LHCN-M2 (cell line): ENCODE measurements at regions not wholly inside any gene's neighbourhood (a gene's known extent, or its start where the extent isn't known, plus 50 kb on each side); places are given as distances from the start of the nearest gene placed in this dataset.

Source experiments
- DNase-seq: peaks from one replicate; pipeline ENCODE4 v3.0.0-alpha.2; 2012; ENCODE audit warnings: low read depth

DNA sequence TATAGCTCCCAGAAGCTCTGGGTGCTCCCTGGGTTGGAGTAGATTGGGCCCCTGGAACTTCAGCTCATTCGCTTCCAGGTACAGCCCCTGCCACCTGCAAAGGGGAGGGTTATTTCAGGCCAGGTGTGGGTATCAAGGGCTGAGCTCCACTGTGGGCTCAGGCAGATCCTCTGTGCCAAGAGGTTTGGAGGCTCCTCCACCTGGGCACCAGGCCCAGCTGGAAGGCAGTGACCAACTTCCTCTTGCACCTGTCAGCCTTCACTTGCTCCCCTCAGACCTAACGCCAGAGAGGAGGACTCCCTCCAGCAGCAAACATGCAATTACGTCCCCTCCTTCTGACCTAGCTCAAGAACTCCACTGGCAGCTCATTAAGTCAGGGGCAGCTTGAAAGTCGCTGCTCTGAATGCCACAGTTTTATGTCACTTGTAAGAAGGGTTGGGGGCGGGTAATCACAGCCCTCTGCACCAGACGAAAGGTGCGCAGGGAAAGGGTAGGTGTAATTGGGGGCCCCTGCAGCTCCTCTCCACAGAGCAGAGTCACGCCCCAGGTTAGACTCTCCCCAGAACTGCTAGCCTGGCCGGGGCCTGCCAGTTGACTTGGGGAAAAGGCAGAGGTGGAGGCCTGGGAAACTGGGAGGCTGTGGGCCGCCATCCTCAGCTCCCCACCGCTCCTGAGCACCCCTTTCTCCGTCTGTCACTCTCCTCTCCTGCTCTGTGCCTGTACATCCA, 125.0 kb upstream of the TMPRSS2 start:
- no peak for DNase-seq

DNA sequence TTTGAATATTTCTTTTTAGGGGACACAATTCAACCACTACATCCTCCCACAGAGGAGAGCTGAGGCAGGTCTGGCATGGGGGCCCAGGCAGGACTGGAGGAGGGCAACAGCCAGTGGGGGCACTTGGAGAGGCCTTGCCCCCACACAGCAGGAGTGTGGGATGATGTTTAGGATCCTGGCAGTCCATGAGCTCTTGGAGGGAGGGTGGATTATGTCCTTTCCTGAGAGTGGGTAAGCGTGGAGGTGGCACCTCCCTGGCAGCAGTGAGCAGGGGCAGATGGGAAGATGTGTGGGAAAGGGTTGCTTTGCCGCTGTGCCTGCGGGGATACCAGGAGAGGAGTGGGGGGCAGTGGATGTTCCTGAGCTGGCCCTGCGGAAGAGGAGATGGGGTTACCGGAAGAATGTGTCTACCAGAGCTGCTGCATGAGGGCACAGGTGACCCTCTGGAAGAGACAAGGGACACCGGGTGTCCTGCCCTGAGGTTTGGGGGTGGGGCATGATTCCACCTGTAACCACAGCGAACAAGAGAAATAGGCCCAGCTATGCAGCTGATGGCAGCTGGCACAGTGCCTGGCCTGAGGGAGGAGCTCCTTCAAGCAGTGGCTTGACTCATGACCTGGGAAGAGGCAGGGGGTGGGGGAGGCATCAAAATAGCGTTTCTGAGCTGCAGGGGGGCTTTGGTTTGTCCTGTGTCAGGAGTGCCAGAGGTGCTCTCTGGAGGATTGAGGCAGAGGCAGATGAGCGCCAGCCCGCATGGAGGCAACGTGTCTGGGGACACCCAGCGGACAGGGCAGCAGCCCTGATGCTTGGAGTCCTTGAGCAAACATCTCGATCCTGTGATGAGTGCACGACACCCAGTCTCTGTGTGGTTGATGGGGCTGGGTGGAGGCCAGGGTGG, 123.9 kb upstream of the TMPRSS2 start:
- peak; percentile 49 for DNase-seq

DNA sequence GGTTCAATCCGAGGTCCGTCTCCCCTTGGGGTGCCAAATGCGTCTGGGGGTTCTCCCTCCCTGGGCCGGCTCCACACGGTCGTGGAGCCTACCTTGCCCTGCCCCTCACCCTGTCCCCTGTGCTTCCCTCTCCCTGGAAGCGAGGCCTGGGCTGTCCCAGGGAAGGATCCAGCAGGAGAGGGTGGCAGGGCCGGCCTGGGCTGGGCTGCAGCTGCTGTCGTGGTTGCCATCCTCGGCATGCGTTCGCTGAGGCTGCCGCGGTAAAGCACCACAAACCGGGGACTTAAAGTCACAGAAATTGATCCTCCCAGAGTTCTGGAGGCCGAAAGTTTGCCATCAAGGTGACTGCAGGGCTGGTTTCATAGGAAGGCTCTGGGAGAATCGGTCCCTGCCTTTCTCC, 123.0 kb upstream of the TMPRSS2 start:
- DNase-seq = peak; percentile 41

DNA sequence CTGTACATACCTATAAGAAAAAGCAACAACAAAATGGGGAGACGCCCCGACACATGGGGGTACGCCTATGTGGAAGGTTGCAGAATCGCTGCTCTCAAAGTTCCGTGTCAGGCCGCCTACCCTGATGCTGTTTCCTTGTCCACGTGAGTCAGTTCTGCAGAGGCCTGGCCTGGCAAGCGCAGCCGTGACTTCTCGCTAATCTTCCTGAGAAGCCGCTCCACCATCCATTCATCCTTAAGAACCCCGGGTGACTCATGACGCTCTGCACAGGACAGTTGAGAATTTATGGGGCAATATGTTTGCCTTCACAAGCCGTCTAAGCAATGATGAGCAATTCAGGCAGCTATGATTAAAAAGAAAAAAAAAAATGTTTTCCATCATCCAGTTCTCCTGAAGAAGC, 122.3 kb upstream of the TMPRSS2 start:
- DNase-seq = peak; percentile 99

DNA sequence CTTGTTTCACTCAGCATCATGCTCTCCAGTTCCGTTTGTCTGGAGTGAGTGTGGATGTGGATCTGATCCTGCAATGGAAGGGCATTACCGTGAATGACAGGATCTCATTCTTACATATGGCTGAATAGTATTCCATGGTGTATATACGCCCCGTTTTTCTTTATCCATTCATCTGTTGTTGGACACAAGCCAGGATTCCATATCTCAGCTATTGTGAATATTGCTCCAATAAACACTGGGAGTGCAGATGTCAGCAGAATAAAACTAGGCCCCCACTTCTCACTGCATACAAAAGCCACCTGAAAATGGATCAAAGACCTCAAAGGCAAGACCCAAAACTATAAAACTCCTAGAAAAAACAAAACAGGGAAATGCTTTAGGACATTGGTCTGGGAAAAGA, 120.3 kb upstream of the TMPRSS2 start:
- DNase-seq = no peak

GRCh38 chr21:41627428-41627827, 119.5 kb upstream of the TMPRSS2 start:
- DNase-seq = peak; percentile 48

GRCh38 chr21:41626021-41626420, 118.1 kb upstream of the TMPRSS2 start:
- DNase-seq = no peak

DNA sequence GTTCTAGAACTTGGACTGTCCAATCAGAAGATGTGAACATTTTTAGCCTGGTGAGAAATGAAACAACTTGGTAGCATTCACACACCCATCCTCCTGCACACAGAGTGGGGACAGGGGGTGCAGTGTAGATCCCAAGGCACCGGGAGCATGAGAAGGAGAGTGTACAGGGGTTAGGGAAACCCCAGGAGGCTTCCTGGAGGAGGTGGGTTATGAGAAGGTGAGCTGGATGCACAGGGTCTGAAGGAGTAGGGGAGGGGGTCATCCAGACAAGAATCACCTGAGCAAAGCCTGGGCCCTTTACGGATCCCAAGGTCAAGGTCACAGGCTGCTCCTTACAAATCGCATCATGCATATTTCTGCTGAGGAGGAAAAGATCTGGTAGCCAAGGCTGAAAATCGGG, 117.5 kb upstream of the TMPRSS2 start:
- DNase-seq = no peak

DNA sequence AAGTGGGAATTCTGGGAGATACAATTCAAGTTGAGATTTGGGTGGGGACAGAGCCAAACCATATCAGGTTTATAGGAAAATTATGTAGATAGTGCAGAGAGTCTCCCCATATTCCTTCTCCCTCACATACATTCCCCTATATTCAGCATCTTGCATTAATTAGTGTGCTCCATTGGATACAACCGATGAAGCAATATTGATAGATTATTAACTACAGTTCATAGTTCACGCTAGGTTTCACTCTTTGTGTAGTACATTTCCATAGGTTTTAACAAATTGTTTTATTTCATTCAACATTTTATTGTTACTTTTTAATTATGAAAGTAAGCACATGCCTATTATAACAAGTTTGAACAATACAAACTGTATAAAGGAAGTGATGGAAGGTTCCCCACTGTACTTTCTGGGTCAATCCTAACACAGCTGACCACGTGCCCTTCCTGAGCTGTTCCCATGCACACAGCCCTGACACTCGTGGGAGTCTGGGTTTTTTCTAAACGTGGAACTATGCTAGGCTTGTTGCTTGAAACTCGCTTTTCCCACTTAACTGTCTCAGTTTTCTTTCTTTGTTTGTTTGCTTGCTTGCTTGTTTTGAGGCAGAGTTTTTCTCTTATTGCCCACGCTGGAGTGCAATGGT, 116.8 kb upstream of the TMPRSS2 start:
- no peak for DNase-seq

- DNase-seq = no peak
These were observed 116.0 kb upstream of the TMPRSS2 start for GRCh38 chr21:41623945-41624344.

DNA sequence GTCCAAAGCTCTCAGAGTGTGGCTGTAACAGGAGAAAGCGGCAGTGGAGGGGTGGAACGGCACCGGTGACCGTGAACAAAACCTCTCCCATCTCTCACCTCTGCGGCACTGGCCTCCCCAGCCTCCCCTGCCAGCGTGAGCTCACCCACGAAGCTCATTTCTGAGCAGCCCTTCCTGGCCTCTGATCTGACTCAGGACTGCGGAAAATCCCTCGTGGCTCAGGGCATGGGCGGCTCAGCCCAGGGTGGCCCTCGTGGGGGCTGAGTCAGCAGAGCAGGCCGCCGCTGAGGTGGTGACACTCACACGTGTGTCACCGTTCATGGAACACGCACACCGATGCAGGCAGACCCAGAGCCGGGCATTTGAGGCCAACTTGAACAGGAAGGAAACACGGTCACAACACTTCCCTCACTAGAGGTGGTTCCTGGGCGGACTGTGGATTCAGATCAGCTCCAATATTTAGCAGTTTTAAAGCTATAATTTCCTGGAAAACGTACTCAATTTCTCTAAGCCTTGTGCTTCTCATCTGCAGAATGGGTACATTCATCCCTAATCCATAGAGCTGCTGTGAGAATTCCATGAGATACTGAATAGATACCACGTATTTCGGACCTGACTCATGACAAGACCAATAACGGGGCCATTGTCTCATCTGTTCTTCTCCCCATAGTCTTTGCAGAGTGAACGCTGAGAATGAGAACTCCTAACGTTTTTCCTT, 115.0 kb upstream of the TMPRSS2 start:
- DNase-seq = no peak

DNA sequence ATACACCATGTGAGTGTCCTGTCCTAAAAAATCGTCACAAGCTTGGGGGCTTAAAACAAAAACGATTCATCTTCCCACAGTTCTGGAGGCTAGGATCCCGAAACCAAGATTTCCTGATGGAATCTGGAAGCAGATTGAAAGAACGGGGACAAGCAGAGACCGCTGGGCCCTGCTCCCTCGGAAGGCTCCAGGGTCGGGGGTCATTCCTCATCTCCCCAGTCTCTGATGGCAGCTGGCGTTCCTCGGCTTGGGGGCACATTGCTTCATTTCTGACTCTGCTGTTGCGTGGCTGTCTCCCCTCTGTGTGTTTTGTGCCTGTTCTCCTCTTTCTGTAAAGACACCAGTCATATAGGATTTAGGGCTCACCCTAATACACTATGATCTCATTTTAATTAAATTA, 114.2 kb upstream of the TMPRSS2 start:
- no peak for DNase-seq

- no peak for DNase-seq
These were observed 113.6 kb upstream of the TMPRSS2 start for GRCh38 chr21:41621513-41621912.

DNA sequence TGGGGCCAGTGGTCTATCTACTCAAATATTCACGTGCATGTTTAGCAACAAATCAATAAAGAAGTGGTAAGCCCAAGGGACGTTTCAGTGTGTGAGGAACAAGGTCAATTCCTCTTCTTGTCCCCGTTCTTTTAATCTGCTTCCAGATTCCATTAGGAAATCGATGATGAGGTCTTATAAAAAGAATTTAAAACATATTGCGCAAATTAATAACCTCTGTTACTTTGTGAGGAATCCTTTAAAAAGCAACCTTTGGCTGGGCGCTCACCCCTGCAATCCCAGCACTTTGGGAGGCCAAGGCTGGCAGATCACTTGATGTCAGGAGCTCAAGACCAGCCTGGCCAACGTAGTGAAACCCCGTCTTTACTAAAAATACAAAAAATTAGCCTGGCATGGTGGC, 113.0 kb upstream of the TMPRSS2 start:
- no peak for DNase-seq

DNA sequence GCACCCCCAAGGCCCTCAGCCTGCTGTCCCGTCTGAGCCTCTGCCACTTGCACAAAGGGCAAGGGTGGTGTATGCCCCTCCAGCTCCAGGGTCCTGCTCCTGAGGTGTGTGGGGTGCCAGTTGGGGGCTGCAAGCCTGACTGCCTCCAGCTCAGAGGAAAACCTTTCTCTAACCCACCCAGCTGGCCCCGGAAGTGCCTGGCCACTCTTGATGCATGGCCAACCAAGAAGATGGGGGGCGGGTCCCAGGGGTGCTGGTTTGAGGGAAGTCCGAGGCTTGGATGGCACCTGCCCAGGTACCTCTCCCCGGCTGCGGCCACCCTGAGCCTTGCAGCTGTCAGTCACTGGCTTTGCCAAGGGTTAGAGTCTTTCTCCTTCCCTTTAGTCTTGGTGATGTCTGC, 112.6 kb upstream of the TMPRSS2 start:
- DNase-seq = no peak

- peak; percentile 71 for DNase-seq
These were observed 108.2 kb upstream of the TMPRSS2 start for GRCh38 chr21:41616031-41616591.

DNA sequence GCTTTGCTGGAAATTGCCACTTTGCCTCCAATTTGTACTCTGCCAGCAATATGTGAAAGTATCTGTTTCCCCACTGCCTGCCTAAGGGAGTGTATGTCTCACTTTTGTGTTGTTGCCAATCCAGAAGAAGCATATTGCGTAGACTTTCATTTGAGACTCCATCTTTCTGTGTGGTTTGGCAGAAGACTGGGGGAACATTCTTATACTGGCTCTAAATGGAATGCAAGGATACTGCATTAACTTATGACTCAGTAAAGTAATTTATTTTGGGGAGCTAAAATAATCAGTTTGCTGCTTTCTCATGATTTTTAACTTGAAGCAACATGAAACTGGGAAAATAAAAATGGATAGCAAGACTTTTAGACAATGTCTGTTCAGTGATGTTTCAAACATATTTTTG, 107.7 kb upstream of the TMPRSS2 start:
- peak; percentile 91 for DNase-seq

DNA sequence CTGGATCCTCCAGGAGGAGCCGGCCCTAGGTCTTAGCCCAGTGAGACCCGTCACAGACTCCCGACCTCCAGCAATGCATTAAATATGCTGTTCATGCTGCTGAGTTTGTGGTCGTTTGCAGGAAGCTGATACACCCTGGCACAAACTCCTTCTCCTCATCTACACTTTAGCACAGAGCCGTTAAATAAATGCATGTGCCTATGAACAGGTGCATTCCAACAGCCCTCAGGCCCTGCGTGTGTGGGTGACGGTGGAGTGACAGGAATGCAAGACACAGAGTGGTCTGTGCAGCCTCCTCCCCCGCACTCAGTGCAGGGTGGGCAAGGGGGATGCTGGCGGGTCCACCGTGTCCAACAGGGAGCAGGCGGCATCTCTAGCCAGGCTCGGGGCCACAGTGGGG, 106.6 kb upstream of the TMPRSS2 start:
- DNase-seq = no peak

- DNase-seq = no peak
These were observed 105.6 kb upstream of the TMPRSS2 start for GRCh38 chr21:41613533-41613909.

GRCh38 chr21:41612674-41613532, 104.9 kb upstream of the TMPRSS2 start:
- peak; percentile 74 for DNase-seq
